Inflammatory macrophage treated with lipopolysaccharide for 1 hour (primary cell): ENCODE measurements at regions not wholly inside any gene's neighbourhood (a gene's known extent, or its start where the extent isn't known, plus 50 kb on each side); places are given as distances from the start of the nearest gene placed in this dataset.

ENCODE experiments used
- DNase-seq, 2 donors: peaks; one replicate each; pipeline ENCODE4 v3.0.0-alpha.2; 2020 to 2022

- DNase-seq, result no peak
Observed at GRCh38 chr5:4981608-4982007, 158.5 kb upstream of the ADAMTS16 start.

- no peak for DNase-seq
Observed at GRCh38 chr5:4983701-4984100, 156.4 kb upstream of the ADAMTS16 start.

- DNase-seq, result no peak
Observed at GRCh38 chr5:4984461-4984860, 155.7 kb upstream of the ADAMTS16 start.

GRCh38 chr5:4987431-4987830 is 152.7 kb upstream of the ADAMTS16 start:
- no peak for DNase-seq

- DNase-seq, result no peak
Observed at GRCh38 chr5:4989118-4989517, 151.0 kb upstream of the ADAMTS16 start.

GRCh38 chr5:4990017-4990416 is 150.1 kb upstream of the ADAMTS16 start:
- no peak for DNase-seq

- DNase-seq, result no peak
Observed at GRCh38 chr5:4990462-4990861, 149.7 kb upstream of the ADAMTS16 start.

GRCh38 chr5:4991925-4992324 is 148.2 kb upstream of the ADAMTS16 start:
- DNase-seq, result no peak

GRCh38 chr5:4995014-4995413 is 145.1 kb upstream of the ADAMTS16 start:
- no peak for DNase-seq

- no peak for DNase-seq
Observed at GRCh38 chr5:5005353-5005752, 134.8 kb upstream of the ADAMTS16 start.

- no peak for DNase-seq
Observed at GRCh38 chr5:5006548-5006947, 133.6 kb upstream of the ADAMTS16 start.

GRCh38 chr5:5009240-5009639 is 130.9 kb upstream of the ADAMTS16 start:
- no peak for DNase-seq

- DNase-seq, result no peak
Observed at GRCh38 chr5:5011151-5011550, 129.0 kb upstream of the ADAMTS16 start.

GRCh38 chr5:5014586-5015235 is 125.4 kb upstream of the ADAMTS16 start:
- DNase-seq, result no peak

- DNase-seq, result no peak
Observed at GRCh38 chr5:5017827-5018577, 122.1 kb upstream of the ADAMTS16 start.

- DNase-seq, result no peak
Observed at GRCh38 chr5:5018578-5018970, 121.6 kb upstream of the ADAMTS16 start.

- DNase-seq, result no peak
Observed at GRCh38 chr5:5021436-5021835, 118.7 kb upstream of the ADAMTS16 start.

- no peak for DNase-seq
Observed at GRCh38 chr5:5025098-5025773, 114.9 kb upstream of the ADAMTS16 start.

GRCh38 chr5:5025774-5026408 is 114.2 kb upstream of the ADAMTS16 start:
- no peak for DNase-seq

GRCh38 chr5:5026409-5026785 is 113.7 kb upstream of the ADAMTS16 start:
- no peak for DNase-seq

GRCh38 chr5:5031665-5032064 is 108.5 kb upstream of the ADAMTS16 start:
- no peak for DNase-seq

GRCh38 chr5:5037674-5038073 is 102.5 kb upstream of the ADAMTS16 start:
- DNase-seq, result no peak

GRCh38 chr5:5039918-5040317 is 100.2 kb upstream of the ADAMTS16 start:
- no peak for DNase-seq

- DNase-seq, result no peak
Observed at GRCh38 chr5:5040712-5041111, 99.4 kb upstream of the ADAMTS16 start.
